Loucy (cell line): ENCODE measurements at regions not wholly inside any gene's neighbourhood (a gene's known extent, or its start where the extent isn't known, plus 50 kb on each side); places are given as distances from the start of the nearest gene placed in this dataset.

Source experiments
- H2AFZ ChIP-seq: fragments of 200-600 bp; sonication (generic); 2 replicates; pipeline ENCODE4 v1.6.0; 2016; ENCODE audit warnings: antibody characterized with exemption, mild to moderate bottlenecking, low read length, moderate library complexity
- H3F3A ChIP-seq: fragments of 200-600 bp; 2 replicates; pipeline ENCODE4 v1.6.0; 2016; ENCODE audit warnings: antibody characterized with exemption, low read depth, mild to moderate bottlenecking
- H3K27me3 ChIP-seq: fragments of 200-600 bp; sonication (generic); 2 replicates; pipeline ENCODE4 v1.6.1; 2014; ENCODE audit warnings: low read length, mild to moderate bottlenecking; ENCODE audit not compliant: insufficient read depth, poor library complexity, severe bottlenecking
- H3K36me3 ChIP-seq: fragments of 200-600 bp; sonication (generic); 2 replicates; pipeline ENCODE4 v1.6.1; 2016; ENCODE audit warnings: low read length; ENCODE audit not compliant: insufficient read depth
- H3K4me1 ChIP-seq: fragments of 200-600 bp; sonication (generic); 2 replicates; pipeline ENCODE4 v1.5.1; 2014; ENCODE audit warnings: low read length, mild to moderate bottlenecking; ENCODE audit not compliant: insufficient read depth, poor library complexity, severe bottlenecking
- H3K4me2 ChIP-seq: fragments of 200-600 bp; sonication (generic); 2 replicates; pipeline ENCODE4 v1.6.0; 2014; ENCODE audit warnings: antibody characterized with exemption, low read length, low read depth, mild to moderate bottlenecking; ENCODE audit not compliant: poor library complexity, severe bottlenecking
- H3K4me3 ChIP-seq: fragments of 200-600 bp; sonication (generic); 2 replicates; pipeline ENCODE4 v1.5.1; 2014; ENCODE audit warnings: low read length, mild to moderate bottlenecking, mixed read lengths; ENCODE audit not compliant: poor library complexity, severe bottlenecking
- H3K79me2 ChIP-seq: fragments of 200-600 bp; sonication (generic); 2 replicates; pipeline ENCODE4 v1.6.1; 2014; ENCODE audit warnings: low read length; ENCODE audit not compliant: insufficient read depth
- H3K9ac ChIP-seq: fragments of 200-600 bp; sonication (generic); 2 replicates; pipeline ENCODE4 v1.6.0; 2014; ENCODE audit warnings: mild to moderate bottlenecking, low read depth, low read length, moderate library complexity; ENCODE audit not compliant: poor library complexity, severe bottlenecking
- H3K9me2 ChIP-seq: fragments of 200-600 bp; sonication (generic); replicated peaks from 2 replicates; pipeline ENCODE4 v1.6.1; 2016; ENCODE audit warnings: low read depth, low read length, mixed read lengths
- H3K9me3 ChIP-seq: fragments of 200-600 bp; sonication (generic); 2 replicates; pipeline ENCODE4 v1.6.1; 2014; ENCODE audit warnings: mild to moderate bottlenecking, antibody characterized with exemption, low read length, low read depth; ENCODE audit not compliant: insufficient read depth
- H4K20me1 ChIP-seq: fragments of 200-600 bp; sonication (generic); 2 replicates; pipeline ENCODE4 v1.6.0; 2014; ENCODE audit warnings: antibody characterized with exemption, low read length, mild to moderate bottlenecking; ENCODE audit not compliant: insufficient read depth, poor library complexity, severe bottlenecking
- EZH2phosphoT487 ChIP-seq: fragments of 200-600 bp; IDR thresholded peaks from 2 replicates; pipeline ENCODE4 v1.6.1; 2018; ENCODE audit warnings: antibody characterized with exemption, mild to moderate bottlenecking, moderate library complexity, borderline replicate concordance
- TF ChIP-seq, protein P1 (sequence below): fragments of 200-600 bp; sonication (generic); conservative IDR thresholded peaks from 2 replicates; pipeline ENCODE4 v1.5.1; 2014; ENCODE audit warnings: mild to moderate bottlenecking, antibody characterized with exemption, low read length

DNA sequence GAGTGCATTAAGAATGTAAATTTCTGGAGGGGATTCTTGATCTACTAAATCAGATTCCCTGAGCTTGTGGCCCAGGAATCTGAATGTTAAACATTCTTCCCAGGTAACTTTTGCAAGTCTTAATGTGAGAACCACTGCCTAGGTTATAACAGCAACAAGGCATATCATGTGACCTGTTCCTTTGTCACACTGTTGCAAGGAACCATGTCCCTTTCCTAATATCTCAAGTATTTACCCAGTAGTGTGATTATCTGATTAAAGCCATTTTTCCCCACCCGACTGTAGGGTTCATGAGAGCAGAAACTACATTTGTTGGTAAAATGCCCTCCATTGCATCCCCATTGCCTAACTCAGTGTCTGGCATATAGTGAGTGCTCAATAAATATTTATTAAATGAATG lies 112.9 kb upstream of the ATP1A1 start:
- no peak for TF ChIP-seq EZH2phosphoT487
- TF ChIP-seq, protein P1, sequence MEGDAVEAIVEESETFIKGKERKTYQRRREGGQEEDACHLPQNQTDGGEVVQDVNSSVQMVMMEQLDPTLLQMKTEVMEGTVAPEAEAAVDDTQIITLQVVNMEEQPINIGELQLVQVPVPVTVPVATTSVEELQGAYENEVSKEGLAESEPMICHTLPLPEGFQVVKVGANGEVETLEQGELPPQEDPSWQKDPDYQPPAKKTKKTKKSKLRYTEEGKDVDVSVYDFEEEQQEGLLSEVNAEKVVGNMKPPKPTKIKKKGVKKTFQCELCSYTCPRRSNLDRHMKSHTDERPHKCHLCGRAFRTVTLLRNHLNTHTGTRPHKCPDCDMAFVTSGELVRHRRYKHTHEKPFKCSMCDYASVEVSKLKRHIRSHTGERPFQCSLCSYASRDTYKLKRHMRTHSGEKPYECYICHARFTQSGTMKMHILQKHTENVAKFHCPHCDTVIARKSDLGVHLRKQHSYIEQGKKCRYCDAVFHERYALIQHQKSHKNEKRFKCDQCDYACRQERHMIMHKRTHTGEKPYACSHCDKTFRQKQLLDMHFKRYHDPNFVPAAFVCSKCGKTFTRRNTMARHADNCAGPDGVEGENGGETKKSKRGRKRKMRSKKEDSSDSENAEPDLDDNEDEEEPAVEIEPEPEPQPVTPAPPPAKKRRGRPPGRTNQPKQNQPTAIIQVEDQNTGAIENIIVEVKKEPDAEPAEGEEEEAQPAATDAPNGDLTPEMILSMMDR, result no peak
- no peak overlapping the region for H3K9ac ChIP-seq
- no peak overlapping the region for H3K4me3 ChIP-seq
- no peak overlapping the region for H2AFZ ChIP-seq
- no peak overlapping the region for H3K4me2 ChIP-seq
- H3K9me3 ChIP-seq, result no peaks in the 10 kb centered on the region
- H3K27me3 ChIP-seq, result no peaks in the 10 kb centered on the region
- no peaks in the 10 kb centered on the region for H3K9me2 ChIP-seq
- no peaks in the 10 kb centered on the region for H4K20me1 ChIP-seq
- peaks cover 8% of the 10 kb centered on the region for H3K4me1 ChIP-seq
- H3K36me3 ChIP-seq, result no peaks in the 10 kb centered on the region
- H3F3A ChIP-seq, result no peaks in the 10 kb centered on the region
- no peaks in the 10 kb centered on the region for H3K79me2 ChIP-seq

DNA sequence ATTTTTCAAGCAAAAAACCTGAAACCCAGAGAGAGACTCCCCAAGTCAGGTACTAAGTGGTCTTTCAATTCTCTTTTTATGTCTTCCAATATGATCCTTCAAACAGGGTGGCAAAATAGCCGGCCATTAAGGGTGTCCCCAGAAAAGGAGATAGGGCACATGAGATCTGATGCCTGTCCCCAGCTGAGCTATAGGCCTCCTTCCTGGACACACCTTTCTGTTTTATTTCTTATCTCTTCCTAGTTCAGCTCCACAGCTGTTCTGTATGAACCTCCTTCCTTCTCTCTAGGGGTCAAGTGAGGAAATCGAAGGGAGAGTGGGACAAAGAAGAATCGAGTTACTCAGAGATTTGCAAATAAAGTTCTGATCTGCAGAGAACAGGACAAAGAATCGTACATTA lies 112.4 kb upstream of the ATP1A1 start:
- Histone ChIP-seq H3K4me1 (peaks cover 8% of the 10 kb centered on the region), H3K9me3 (no peaks in the 10 kb centered on the region)

GRCh38 chr1:116261227-116261626 lies 111.8 kb upstream of the ATP1A1 start:
- Histone ChIP-seq H3K9me3 (no peaks in the 10 kb centered on the region), H3K36me3 (no peaks in the 10 kb centered on the region), H3K9ac (no peak overlapping the region), H3K27me3 (no peaks in the 10 kb centered on the region), H4K20me1 (no peaks in the 10 kb centered on the region), H3K9me2 (no peaks in the 10 kb centered on the region), H3K79me2 (no peaks in the 10 kb centered on the region), H3F3A (no peaks in the 10 kb centered on the region), H3K4me1 (peaks cover 8% of the 10 kb centered on the region), H3K4me3 (no peak overlapping the region), H2AFZ (no peak overlapping the region), H3K4me2 (no peak overlapping the region)
- TF ChIP-seq, protein P1, result no peak

More for the DNA sequence above, 112.4 kb upstream of the ATP1A1 start:
- H3K27me3 ChIP-seq, result no peaks in the 10 kb centered on the region
- H3F3A ChIP-seq, result no peaks in the 10 kb centered on the region
- no peaks in the 10 kb centered on the region for H3K36me3 ChIP-seq
- H3K9ac ChIP-seq, result no peak overlapping the region
- no peak for TF ChIP-seq EZH2phosphoT487
- TF ChIP-seq, protein P1, result no peak
- no peaks in the 10 kb centered on the region for H3K9me2 ChIP-seq
- no peak overlapping the region for H2AFZ ChIP-seq
- H3K79me2 ChIP-seq, result no peaks in the 10 kb centered on the region
- H3K4me2 ChIP-seq, result no peak overlapping the region
- H4K20me1 ChIP-seq, result no peaks in the 10 kb centered on the region
- no peak overlapping the region for H3K4me3 ChIP-seq
